Cardiac muscle cell (in vitro differentiated cells and primary cell): ENCODE measurements at regions not wholly inside any gene's neighbourhood (a gene's known extent, or its start where the extent isn't known, plus 50 kb on each side); places are given as distances from the start of the nearest gene placed in this dataset.

Experiments
- DNase-seq, 2 donors: peaks; one replicate each; pipeline versions ENCODE4 v3.0.0 to v3.0.0-alpha.2; 2010 to 2017; ENCODE audit warnings: low read depth in 1 of 2, low spot score in 1 of 2
- H3K27ac ChIP-seq: fragments of 200-600 bp; sonication (generic); 2 replicates; pipeline ENCODE4 v1.5.1; 2016
- H3K27me3 ChIP-seq: fragments of 200-600 bp; sonication (generic); 2 replicates; pipeline ENCODE4 v1.6.0; 2016; ENCODE audit warnings: control low read depth
- H3K36me3 ChIP-seq: fragments of 200-600 bp; sonication (generic); 2 replicates; pipeline ENCODE4 v1.5.1; 2016; ENCODE audit warnings: control low read depth
- H3K4me1 ChIP-seq: fragments of 200-600 bp; sonication (generic); 2 replicates; pipeline ENCODE4 v1.8.1; 2017; ENCODE audit warnings: low read depth, mild to moderate bottlenecking, mixed run types
- H3K4me3 ChIP-seq: fragments of 200-600 bp; sonication (generic); 2 replicates; pipeline ENCODE4 v1.5.1; 2016; ENCODE audit warnings: mild to moderate bottlenecking
- H3K9me3 ChIP-seq: fragments of 200-600 bp; sonication (generic); 2 replicates; pipeline ENCODE4 v1.5.1; 2017; ENCODE audit warnings: low read depth, mild to moderate bottlenecking, control low read depth
- CTCF ChIP-seq: IDR thresholded peaks from 2 replicates; pipeline ENCODE4 v1.5.1; 2012; ENCODE audit warnings: low read depth, mild to moderate bottlenecking, low read length

GRCh38 chr10:118465300-118465874 lies 123.3 kb upstream of the FAM204A start:
- no peak overlapping the region for H3K27ac ChIP-seq

GRCh38 chr10:118463740-118464139 lies 121.6 kb upstream of the FAM204A start:
- Histone ChIP-seq H3K27ac (no peak overlapping the region), H3K4me1 (no peaks in the 10 kb centered on the region), H3K9me3 (no peaks in the 10 kb centered on the region), H3K36me3 (no peaks in the 10 kb centered on the region), H3K27me3 (peaks cover 34% of the 10 kb centered on the region), H3K4me3 (no peak overlapping the region)
- no peak for TF ChIP-seq CTCF
- no peak for DNase-seq

More at GRCh38 chr10:118465300-118465874, 123.3 kb upstream of the FAM204A start:
- H3K27me3 ChIP-seq = peaks cover 28% of the 10 kb centered on the region
- TF ChIP-seq CTCF = no peak
- H3K36me3 ChIP-seq = no peaks in the 10 kb centered on the region
- no peaks in the 10 kb centered on the region for H3K9me3 ChIP-seq
- no peak overlapping the region for H3K4me3 ChIP-seq
- DNase-seq = no peak
- no peaks in the 10 kb centered on the region for H3K4me1 ChIP-seq

GRCh38 chr10:118462401-118462800 lies 120.3 kb upstream of the FAM204A start:
- Histone ChIP-seq H3K4me3 (no peak overlapping the region), H3K36me3 (no peaks in the 10 kb centered on the region), H3K27ac (no peak overlapping the region), H3K4me1 (no peaks in the 10 kb centered on the region), H3K27me3 (peaks cover 28% of the 10 kb centered on the region), H3K9me3 (no peaks in the 10 kb centered on the region)
- no peak for TF ChIP-seq CTCF
- DNase-seq = no peak

GRCh38 chr10:118459642-118460193 lies 117.6 kb upstream of the FAM204A start:
- no peaks in the 10 kb centered on the region for H3K36me3 ChIP-seq
- no peak overlapping the region for H3K27ac ChIP-seq
- no peak overlapping the region for H3K4me3 ChIP-seq
- DNase-seq = peak; percentile 67 to 78
- peak; percentile 87 for TF ChIP-seq CTCF
- no peaks in the 10 kb centered on the region for H3K4me1 ChIP-seq
- peaks cover 25% of the 10 kb centered on the region for H3K27me3 ChIP-seq
- H3K9me3 ChIP-seq = no peaks in the 10 kb centered on the region

- no peak for DNase-seq
- no peak overlapping the region for H3K27ac ChIP-seq
- no peaks in the 10 kb centered on the region for H3K36me3 ChIP-seq
- peaks cover 25% of the 10 kb centered on the region for H3K27me3 ChIP-seq
- H3K4me3 ChIP-seq = no peak overlapping the region
- H3K4me1 ChIP-seq = no peaks in the 10 kb centered on the region
- TF ChIP-seq CTCF = no peak
- no peaks in the 10 kb centered on the region for H3K9me3 ChIP-seq
These were observed 117.0 kb upstream of the FAM204A start for GRCh38 chr10:118458957-118459641.
